NCI-H2196 treated with DMSO at 0.1 percent for 48 hours (cell line): ENCODE measurements at regions not wholly inside any gene's neighbourhood (a gene's known extent, or its start where the extent isn't known, plus 50 kb on each side); places are given as distances from the start of the nearest gene placed in this dataset.

Experiments used
- DNase-seq: peaks from one replicate; lab custom pipeline; 2025; ENCODE audit not compliant: unreplicated experiment; lab: John Stamatoyannopoulos, UW

DNA sequence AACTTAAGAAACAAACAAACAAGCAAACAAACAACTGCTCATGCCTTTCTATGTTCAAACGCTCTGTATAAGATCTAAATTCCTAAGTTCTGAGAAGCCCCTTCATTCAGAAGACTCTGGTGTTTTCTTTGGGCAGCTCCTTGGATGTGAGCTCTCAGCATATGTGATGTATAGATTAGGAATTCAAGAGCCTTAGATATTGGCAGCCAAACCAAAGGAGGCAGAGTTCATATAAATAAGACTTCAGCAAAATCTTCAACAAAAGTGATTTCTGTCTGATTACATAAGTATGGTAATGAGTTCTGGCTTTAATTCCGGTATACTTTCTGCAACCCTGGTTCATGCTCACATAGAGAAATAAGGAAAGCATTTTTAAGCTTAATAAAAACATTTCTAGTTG is 145.6 kb downstream of the DYRK2 start:
- DNase-seq = no peak

GRCh38 chr12:67795236-67795635 is 146.7 kb downstream of the DYRK2 start:
- DNase-seq = no peak

GRCh38 chr12:67797185-67797741 is 148.7 kb downstream of the DYRK2 start:
- DNase-seq = no peak

- no peak for DNase-seq
Measured at GRCh38 chr12:67797753-67798152, 149.2 kb downstream of the DYRK2 start.

- DNase-seq = no peak
Measured at GRCh38 chr12:67798768-67799167, 150.2 kb downstream of the DYRK2 start.

DNA sequence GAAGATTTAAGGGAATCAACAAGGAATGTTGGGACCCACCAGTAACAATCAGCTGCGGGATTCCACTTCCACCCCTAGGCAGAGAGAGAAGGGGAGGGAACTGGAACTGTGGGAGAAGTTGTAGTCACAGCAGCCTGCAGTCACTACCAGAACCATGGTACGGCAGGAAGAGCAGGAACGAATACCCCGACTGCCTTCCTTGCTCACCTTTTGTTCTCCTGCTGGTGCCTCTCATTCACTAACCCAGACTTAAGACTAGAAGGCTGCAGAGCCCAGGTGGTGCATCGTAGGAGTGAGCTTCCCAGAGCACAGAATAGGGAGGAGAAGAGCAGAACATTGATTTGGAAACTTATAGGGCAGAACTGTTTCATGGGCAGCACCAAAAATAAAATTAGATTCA is 154.2 kb downstream of the DYRK2 start:
- no peak for DNase-seq

GRCh38 chr12:67803278-67803993 is 154.9 kb downstream of the DYRK2 start:
- no peak for DNase-seq

GRCh38 chr12:67804168-67804567 is 155.6 kb downstream of the DYRK2 start:
- no peak for DNase-seq

- DNase-seq = no peak
Measured at GRCh38 chr12:67807814-67808213, 159.3 kb downstream of the DYRK2 start.

- DNase-seq = no peak
Measured at GRCh38 chr12:67810166-67810565, 161.6 kb downstream of the DYRK2 start.

GRCh38 chr12:67811437-67812361 is 163.2 kb downstream of the DYRK2 start:
- no peak for DNase-seq

- DNase-seq = no peak
Measured at GRCh38 chr12:67813456-67813904, 164.9 kb downstream of the DYRK2 start.

DNA sequence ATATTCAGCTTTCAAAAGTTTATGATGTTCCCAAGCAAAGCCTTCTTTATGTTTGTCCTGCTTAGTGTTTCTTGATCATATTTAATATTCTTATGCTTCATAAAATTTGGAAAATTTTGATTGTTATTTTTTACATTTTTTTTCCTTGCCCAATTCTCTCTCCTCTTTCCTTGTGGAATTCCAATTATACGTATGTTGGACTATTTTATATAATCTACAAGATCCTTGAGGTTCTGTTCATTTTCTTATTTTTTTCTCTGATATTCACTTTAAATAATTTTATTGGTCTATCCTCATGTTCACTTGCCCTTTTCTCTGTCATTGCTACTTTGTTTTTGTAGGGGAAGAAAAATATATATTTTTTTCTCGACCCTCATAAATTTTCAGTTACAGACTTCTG is 167.7 kb downstream of the DYRK2 start:
- DNase-seq = no peak

- DNase-seq = no peak
Measured at GRCh38 chr12:67818459-67818903, 169.9 kb downstream of the DYRK2 start.

DNA sequence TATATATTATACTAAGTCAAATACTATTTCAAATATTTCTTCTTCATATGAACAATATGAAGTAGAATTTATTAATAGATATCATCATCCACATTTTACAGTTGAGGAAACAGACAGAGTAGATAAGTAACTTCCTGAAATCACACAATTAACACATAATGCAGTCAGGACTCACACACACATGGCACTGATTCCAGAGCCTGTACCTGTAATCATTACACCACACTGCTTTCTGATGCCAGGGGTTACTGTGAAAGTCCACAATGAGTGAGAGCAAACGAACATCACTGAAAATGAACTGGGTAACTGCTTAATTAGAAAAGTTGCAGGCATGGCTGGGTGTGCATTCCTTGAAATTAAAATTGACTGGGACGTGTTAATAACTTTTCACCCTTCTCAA is 169.3 kb upstream of the IFNG-AS1 start:
- no peak for DNase-seq

DNA sequence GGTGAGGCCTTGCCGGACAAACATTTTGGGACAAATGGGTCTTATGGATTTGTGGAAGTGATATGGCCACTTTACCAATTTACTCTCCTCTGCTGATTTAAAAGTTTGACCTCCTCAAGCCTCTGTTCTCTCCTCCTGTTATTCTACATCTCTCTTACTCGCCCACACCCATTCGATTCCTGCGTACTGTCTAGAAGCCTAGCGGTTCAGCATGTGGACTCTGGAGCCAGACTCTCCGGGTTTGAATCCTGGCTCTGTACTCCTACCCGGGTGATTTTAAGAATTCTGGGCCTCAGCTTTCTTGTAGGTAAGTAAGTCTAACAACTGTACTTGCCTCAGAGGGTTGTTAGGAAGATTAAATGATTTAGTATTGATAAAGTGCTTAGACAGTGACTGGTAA is 168.6 kb upstream of the IFNG-AS1 start:
- no peak for DNase-seq

DNA sequence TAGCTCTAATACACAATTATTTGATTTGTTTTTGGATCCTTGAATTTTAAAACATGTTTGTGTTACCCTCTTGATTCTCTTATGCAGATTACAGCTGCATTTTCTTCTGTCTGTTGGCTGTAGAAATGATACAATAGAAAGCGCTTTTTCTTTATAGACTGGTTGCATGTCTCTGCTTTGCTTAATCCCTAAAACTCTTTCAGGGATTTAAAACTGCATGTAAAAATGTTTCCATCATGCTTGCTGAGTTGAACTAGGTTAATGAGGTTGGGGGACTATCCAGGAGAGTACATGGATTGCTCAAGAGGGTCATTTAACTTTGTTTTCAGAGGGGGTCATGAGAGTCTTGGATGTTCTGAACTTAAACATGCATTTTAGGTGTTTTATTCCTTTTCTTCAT is 166.4 kb upstream of the IFNG-AS1 start:
- no peak for DNase-seq

GRCh38 chr12:67826148-67826547 is 163.1 kb upstream of the IFNG-AS1 start:
- DNase-seq = no peak

- DNase-seq = no peak
Measured at GRCh38 chr12:67826946-67827720, 162.1 kb upstream of the IFNG-AS1 start.

DNA sequence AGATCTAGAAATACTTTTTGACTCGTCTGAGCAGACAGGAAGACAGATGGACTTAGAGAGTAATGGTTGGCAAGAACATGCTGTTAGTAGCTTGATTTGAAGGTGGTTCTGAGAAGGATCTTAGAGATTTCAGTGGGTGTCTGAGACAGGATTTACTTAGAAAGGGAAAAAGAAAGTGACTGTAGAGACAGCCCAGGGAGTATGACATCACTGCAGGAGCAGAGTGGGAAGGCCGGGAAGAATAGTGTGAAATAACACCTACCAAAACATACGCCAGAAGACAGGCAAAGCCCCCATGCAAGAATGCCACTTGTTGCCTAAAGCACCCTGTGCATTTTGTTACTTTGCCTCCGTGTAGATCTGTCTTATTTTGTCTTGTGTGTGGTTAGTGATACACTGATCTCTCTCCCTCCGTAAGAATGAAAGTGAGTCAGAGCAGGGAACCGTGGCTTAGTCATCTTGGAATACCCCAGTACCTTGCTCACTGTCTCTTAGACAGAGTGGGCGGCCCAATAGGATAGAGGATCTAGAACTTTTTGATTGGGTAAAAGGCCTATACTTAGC is 161.3 kb upstream of the IFNG-AS1 start:
- no peak for DNase-seq

- no peak for DNase-seq
Measured at GRCh38 chr12:67829896-67830295, 159.4 kb upstream of the IFNG-AS1 start.
